T-helper 1 cell treated with Interleukin-12 subunit alpha and Interleukin-12 subunit beta and Interleukin-4 antibody, amounts not matched to agents 30 μg/mL and 1 μg/mL, for 36 hours (primary cell): ENCODE measurements at regions not wholly inside any gene's neighbourhood (a gene's known extent, or its start where the extent isn't known, plus 50 kb on each side); places are given as distances from the start of the nearest gene placed in this dataset.
"Not testable (repeated sequence)": the region's sequence is repeated elsewhere in the genome, so short reads cannot be mapped to it uniquely, and the experiment has no call there.

Experiments
- H3K27ac Mint-ChIP-seq: one replicate; pipeline ENCODE4 v1.8.0; 2021; ENCODE audit warnings: mild to moderate bottlenecking, mixed read lengths
- H3K27me3 Mint-ChIP-seq: one replicate; pipeline ENCODE4 v1.8.0; 2021; ENCODE audit warnings: low read depth, mixed read lengths
- H3K36me3 Mint-ChIP-seq: one replicate; pipeline ENCODE4 v1.8.0; 2021; ENCODE audit warnings: low read depth, mixed read lengths
- H3K4me1 Mint-ChIP-seq: one replicate; pipeline ENCODE4 v1.8.0; 2021; ENCODE audit warnings: low read depth, mixed read lengths
- H3K4me3 Mint-ChIP-seq: one replicate; pipeline ENCODE4 v1.8.0; 2021; ENCODE audit warnings: mild to moderate bottlenecking, moderate library complexity, mixed read lengths
- H3K9me3 Mint-ChIP-seq: one replicate; pipeline ENCODE4 v1.8.0; 2021; ENCODE audit warnings: mixed read lengths

DNA sequence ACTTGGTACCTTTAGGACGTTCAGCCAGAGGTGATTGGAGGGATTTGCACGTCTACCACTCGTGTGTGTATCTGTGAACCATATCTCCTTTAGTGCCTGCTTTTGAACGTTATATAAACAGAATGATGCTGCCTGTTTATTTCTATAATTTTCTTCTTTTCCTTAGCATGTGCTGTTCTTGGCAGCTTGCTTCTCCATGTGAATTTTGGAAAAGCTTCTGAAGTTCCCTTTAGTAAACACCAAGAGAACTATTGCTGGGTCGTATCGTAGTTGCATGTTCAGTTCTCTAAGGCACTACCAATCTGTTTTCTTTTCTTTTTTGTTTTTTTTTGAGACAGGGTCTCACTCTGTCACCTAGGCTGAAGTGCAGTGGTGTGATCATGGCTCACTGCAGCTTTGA is 73.8 kb upstream of the FANCC start:
- not testable (repeated sequence) for H3K27me3 Mint-ChIP-seq, H3K36me3 Mint-ChIP-seq, H3K27ac Mint-ChIP-seq

GRCh38 chr9:95389373-95389772 is 71.9 kb upstream of the FANCC start:
- Mint-ChIP-seq H3K4me1 (no peaks in the 10 kb centered on the region), H3K27ac (no peak overlapping the region), H3K36me3 (no peaks in the 10 kb centered on the region), H3K4me3 (no peak overlapping the region), H3K9me3 (no peaks in the 10 kb centered on the region), H3K27me3 (peaks cover 15% of the 10 kb centered on the region)

More for the DNA sequence above, 73.8 kb upstream of the FANCC start:
- H3K4me3 Mint-ChIP-seq, H3K9me3 Mint-ChIP-seq, H3K4me1 Mint-ChIP-seq: not testable (repeated sequence)

DNA sequence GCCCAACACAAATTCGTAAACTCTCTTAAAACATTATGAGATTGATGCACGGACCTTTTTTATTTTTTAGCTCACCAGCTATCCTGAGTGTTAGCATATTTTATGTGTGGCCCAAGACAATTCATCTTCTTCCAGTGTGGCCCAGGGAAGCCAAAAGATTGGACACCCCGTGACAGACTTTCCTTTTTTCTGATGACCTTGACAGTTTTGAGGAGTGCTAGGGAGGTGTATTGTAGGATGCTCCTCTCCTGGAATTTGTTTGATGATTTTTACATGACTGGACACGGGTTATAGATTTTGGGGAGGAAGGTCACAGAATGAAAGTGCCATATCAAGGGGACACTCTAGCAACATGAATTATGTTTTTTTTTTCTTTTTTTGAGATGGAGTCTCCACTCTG is 69.3 kb upstream of the FANCC start:
- no peak overlapping the region for H3K4me3 Mint-ChIP-seq
- no peaks in the 10 kb centered on the region for H3K9me3 Mint-ChIP-seq
- no peak overlapping the region for H3K27ac Mint-ChIP-seq
- H3K4me1 Mint-ChIP-seq = no peaks in the 10 kb centered on the region
- H3K36me3 Mint-ChIP-seq = no peaks in the 10 kb centered on the region
- peaks cover 29% of the 10 kb centered on the region for H3K27me3 Mint-ChIP-seq

GRCh38 chr9:95385521-95385920 is 68.0 kb upstream of the FANCC start:
- H3K9me3 Mint-ChIP-seq = no peaks in the 10 kb centered on the region
- H3K4me1 Mint-ChIP-seq = no peaks in the 10 kb centered on the region
- H3K4me3 Mint-ChIP-seq = no peak overlapping the region
- H3K27me3 Mint-ChIP-seq = peaks cover 39% of the 10 kb centered on the region
- no peak overlapping the region for H3K27ac Mint-ChIP-seq
- no peaks in the 10 kb centered on the region for H3K36me3 Mint-ChIP-seq

DNA sequence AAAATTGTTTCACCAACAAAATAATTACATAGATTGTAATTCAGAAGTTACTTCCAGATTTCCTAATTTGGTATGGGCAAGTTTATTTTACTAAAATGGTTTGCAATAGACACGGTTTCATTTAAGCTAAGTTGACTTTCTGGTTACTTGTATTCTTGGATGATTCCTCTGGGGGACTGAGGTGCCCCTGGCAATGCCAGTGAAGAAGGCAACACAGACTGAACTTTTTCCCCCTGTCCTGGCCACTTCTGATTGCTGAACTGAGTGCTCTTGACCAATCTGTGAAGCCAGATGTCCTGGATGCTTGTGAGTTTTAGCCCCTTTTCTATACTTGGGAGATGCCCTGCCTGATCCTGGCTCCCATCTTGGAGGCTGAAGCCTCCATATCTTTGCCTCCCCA is 66.3 kb upstream of the FANCC start:
- Mint-ChIP-seq H3K27me3 (peaks cover 37% of the 10 kb centered on the region), H3K9me3 (no peaks in the 10 kb centered on the region), H3K4me1 (no peaks in the 10 kb centered on the region), H3K4me3 (no peak overlapping the region), H3K36me3 (no peaks in the 10 kb centered on the region), H3K27ac (no peak overlapping the region)

GRCh38 chr9:95383185-95383676 is 65.7 kb upstream of the FANCC start:
- Mint-ChIP-seq H3K4me1 (no peaks in the 10 kb centered on the region), H3K27ac (no peak overlapping the region), H3K27me3 (peaks cover 39% of the 10 kb centered on the region), H3K9me3 (no peaks in the 10 kb centered on the region), H3K4me3 (no peak overlapping the region), H3K36me3 (no peaks in the 10 kb centered on the region)

DNA sequence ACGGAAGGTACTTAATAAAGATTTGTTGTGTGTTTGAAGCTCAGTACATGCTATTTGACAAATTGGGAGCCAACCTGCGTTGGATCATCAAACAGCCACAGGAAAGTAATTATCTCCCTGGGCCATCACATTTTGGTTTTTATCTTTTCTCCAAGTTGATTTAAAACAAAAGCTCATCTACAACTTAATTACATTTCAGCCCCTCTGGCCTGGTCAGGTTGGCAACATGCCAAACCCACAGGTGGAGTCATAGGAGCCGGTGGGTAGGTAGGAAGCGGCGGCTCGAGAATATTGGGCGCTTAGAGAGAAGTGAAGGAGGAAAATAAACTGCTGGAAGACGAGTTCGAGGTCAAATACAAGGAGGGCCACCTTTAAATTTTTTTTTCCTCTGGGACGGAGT is 64.9 kb upstream of the FANCC start:
- H3K9me3 Mint-ChIP-seq = no peaks in the 10 kb centered on the region

GRCh38 chr9:95381221-95381620 is 63.7 kb upstream of the FANCC start:
- Mint-ChIP-seq H3K9me3 (no peaks in the 10 kb centered on the region), H3K27me3 (peaks cover 51% of the 10 kb centered on the region), H3K36me3 (no peaks in the 10 kb centered on the region)

More for the DNA sequence above, 64.9 kb upstream of the FANCC start:
- Mint-ChIP-seq H3K27me3 (peaks cover 46% of the 10 kb centered on the region), H3K4me1 (no peaks in the 10 kb centered on the region), H3K27ac (no peak overlapping the region), H3K4me3 (no peak overlapping the region), H3K36me3 (no peaks in the 10 kb centered on the region)

DNA sequence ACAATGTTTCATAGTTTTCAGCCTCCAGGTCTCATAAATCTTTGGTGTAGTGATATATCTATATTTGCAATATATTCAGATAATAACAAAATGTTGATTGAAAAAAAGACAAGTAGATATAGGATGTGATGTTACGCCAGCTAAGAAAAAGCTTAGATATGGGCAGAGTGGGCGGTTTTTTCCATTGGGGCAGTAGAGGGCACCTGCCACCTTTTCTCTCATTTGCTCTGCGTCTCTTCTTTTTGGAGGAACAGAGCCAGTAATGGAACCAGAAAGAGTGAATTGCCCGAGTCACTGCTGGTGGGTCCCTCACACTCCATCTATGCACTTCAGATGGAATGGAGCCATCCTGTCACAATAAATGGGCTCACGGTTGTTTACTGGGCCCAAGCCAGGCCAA is 62.1 kb upstream of the FANCC start:
- Mint-ChIP-seq H3K4me1 (no peaks in the 10 kb centered on the region), H3K4me3 (no peak overlapping the region), H3K27ac (no peak overlapping the region), H3K9me3 (no peaks in the 10 kb centered on the region), H3K36me3 (no peaks in the 10 kb centered on the region), H3K27me3 (peaks cover 44% of the 10 kb centered on the region)

More at GRCh38 chr9:95381221-95381620, 63.7 kb upstream of the FANCC start:
- no peak overlapping the region for H3K4me3 Mint-ChIP-seq
- H3K27ac Mint-ChIP-seq = no peak overlapping the region
- no peaks in the 10 kb centered on the region for H3K4me1 Mint-ChIP-seq

DNA sequence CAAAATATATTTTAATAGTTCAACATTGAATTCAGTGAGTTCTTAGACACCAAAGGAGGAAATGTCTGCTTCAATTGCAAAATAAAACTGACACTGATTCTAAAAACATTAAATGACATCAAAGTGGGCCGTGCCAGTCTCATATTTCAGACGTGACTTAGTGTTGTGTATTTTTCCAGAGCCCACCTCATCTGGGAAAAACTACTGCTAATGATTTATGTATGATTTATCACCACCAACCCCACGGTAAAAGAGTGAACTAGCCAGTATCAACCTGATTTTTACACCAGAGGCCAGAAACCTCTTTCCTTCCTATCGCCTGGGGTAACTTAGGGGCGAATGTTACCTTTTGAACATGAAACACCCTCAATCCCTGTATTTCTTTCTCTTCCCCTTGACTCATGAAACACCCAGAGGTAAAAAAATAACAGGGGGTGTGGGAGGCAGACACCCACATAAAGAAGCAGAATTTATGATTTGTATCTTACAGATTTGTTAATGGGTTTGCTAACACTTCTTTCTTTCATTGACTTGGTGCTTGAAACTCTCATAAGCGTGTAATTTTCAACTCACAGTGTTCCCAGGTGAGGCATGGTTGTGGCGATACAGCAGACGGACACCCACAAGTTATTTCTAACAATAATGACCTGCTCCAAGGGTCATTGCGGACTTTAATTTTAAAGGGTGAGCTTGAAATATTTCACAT is 56.4 kb upstream of the FANCC start:
- H3K4me1 Mint-ChIP-seq = no peaks in the 10 kb centered on the region
- H3K27ac Mint-ChIP-seq = no peak overlapping the region
- no peaks in the 10 kb centered on the region for H3K36me3 Mint-ChIP-seq
- H3K9me3 Mint-ChIP-seq = no peaks in the 10 kb centered on the region
- peaks cover 38% of the 10 kb centered on the region for H3K27me3 Mint-ChIP-seq
- no peak overlapping the region for H3K4me3 Mint-ChIP-seq

DNA sequence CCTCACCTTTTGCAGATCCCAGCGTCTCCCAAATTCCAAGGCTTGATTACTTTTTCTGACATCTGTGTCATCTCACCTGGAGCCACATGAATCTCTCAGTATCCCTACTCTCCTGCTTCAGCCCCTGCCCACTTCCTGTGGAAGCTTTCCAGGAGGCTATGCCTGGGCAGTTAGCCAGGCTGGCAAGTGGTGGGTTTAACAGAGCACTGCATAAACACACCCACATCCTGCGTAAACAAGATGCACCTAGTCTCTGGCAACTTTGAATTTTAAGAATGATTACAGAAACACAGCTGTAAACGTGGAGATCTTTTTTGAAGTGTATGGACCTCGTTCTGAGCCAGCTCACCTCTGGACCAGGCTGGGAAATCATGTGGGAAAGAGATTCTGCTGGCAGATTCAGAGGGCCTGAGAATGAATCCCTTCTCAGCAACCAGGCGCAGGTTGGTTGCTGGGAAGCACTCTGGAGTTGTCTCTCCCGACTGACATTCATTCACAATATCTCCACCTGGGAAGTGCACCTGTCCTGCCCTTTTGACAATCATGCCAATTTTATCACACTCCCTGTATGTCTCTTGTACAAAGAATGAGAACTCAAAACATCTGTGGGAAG is 55.7 kb upstream of the FANCC start:
- H3K27ac Mint-ChIP-seq = no peak overlapping the region
- no peaks in the 10 kb centered on the region for H3K36me3 Mint-ChIP-seq
- H3K9me3 Mint-ChIP-seq = no peaks in the 10 kb centered on the region
- peaks cover 41% of the 10 kb centered on the region for H3K27me3 Mint-ChIP-seq
- H3K4me1 Mint-ChIP-seq = no peaks in the 10 kb centered on the region
- no peak overlapping the region for H3K4me3 Mint-ChIP-seq

DNA sequence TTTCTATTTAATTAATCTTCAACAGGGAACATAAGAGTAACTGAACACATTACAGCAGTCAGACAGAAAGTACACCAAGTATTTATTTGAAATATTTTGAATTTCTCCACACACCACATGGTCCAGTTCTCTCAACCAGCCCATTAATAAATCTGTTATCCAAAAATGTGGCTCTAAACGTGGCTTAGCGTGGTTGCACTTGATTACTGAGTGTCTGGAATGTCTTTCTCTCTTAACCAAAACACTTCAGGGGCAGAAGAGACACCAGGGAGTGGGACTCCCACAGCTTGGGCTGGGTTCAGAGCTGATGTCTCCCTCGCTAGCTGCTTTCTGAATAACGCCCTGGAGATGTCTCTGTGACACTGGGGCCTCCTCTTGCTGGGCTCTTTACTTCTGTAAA is 52.6 kb upstream of the FANCC start:
- no peak overlapping the region for H3K4me3 Mint-ChIP-seq
- no peak overlapping the region for H3K27ac Mint-ChIP-seq
- H3K27me3 Mint-ChIP-seq = peaks cover 46% of the 10 kb centered on the region
- no peaks in the 10 kb centered on the region for H3K36me3 Mint-ChIP-seq
- H3K4me1 Mint-ChIP-seq = no peaks in the 10 kb centered on the region
- H3K9me3 Mint-ChIP-seq = no peaks in the 10 kb centered on the region

DNA sequence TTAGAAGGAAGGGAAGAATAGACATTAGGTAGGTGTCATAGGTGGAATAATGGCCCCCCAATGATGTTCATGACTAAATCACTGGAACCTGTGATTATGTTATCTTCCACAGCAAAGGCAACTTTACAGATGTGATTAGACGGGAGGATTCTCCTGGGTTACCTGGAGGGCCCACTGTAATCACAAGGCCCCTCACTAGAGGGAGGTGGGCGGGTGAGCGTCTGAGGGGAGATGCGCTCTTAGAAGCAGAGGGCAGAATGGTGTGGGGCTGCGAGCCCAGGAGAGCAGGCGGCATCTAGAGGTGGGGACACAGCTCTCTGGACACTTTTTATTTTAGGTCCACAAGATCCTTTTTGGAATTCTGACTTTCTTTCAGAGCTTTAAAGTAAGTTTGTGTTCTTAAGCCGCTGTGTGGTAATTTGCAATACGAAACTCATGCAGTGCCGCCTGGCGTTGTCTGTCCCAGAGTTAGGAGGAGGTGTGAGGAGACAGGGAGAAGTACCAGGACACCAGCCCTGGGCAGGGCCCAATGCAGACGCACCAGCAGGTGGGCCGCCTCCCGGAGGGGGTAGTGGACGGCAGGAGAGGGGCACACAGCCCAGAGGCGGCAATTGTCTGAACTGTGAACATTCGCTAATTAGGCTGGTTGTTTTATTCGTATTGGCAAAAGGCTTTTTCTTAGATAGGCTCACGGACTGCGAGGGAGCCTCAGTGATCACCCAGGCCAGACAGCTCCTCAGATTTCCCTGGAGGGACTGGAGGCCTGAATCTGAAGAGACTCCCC is 51.1 kb upstream of the FANCC start:
- H3K36me3 Mint-ChIP-seq = no peaks in the 10 kb centered on the region
- no peak overlapping the region for H3K27ac Mint-ChIP-seq
- H3K4me1 Mint-ChIP-seq = no peaks in the 10 kb centered on the region
- H3K4me3 Mint-ChIP-seq = no peak overlapping the region
- no peaks in the 10 kb centered on the region for H3K9me3 Mint-ChIP-seq
- peaks cover 51% of the 10 kb centered on the region for H3K27me3 Mint-ChIP-seq
